ENCODE measurements at regions not wholly inside any gene's neighbourhood (a gene's known extent, or its start where the extent isn't known, plus 50 kb on each side); places are given as distances from the start of the nearest gene placed in this dataset.

DNA sequence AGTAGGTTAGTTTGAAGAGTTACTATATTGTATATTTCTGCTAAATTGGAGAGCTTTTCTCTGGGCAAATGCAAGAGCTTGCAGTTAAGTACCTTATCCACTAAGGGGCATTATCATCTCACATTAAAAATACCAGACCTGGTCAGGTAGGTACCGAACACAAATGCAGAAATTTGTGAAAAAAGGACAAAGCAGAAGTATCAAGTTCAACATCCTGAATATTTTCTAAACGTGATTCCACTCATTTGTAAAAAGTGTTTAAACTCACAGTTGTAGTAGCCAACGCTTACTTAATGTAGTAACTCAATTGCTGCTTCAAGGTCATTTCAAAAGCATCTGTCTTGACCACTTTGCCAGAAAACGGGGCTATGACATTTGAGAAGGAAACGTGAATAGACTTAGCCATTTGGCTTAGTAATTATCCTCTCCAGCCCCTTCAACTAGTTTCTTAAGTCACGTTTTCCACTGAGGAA lies 52.1 kb downstream of the CYRIA start:
- H3K27me3 ChIP-seq (ENCODE audit: insufficient read depth, low read length, poor library complexity, severe bottlenecking), result no peaks in the 10 kb centered on the region
- no peaks in the 10 kb centered on the region for H3K36me3 ChIP-seq (ENCODE audit: insufficient read depth, low read length)
- H4K20me1 ChIP-seq (ENCODE audit: insufficient read depth, low read length, poor library complexity, severe bottlenecking), result no peaks in the 10 kb centered on the region
- no peaks in the 10 kb centered on the region for H3K79me2 ChIP-seq (ENCODE audit: insufficient read depth, low read length)
- no peak overlapping the region for H3K4me2 ChIP-seq (ENCODE audit: low read depth, low read length, poor library complexity, severe bottlenecking)
- H3K9me3 ChIP-seq (ENCODE audit: insufficient read depth, low read depth, low read length), result no peaks in the 10 kb centered on the region
- H3K9ac ChIP-seq (ENCODE audit: low read depth, low read length, poor library complexity, severe bottlenecking), result no peak overlapping the region
- no peak overlapping the region for H3K4me3 ChIP-seq (ENCODE audit: low read length, poor library complexity, severe bottlenecking)
- H3K9me2 ChIP-seq (replicated peaks; ENCODE audit: low read depth, low read length), result no peaks in the 10 kb centered on the region
- H3F3A ChIP-seq (ENCODE audit: low read depth), result no peaks in the 10 kb centered on the region
- TF ChIP-seq, protein P1, sequence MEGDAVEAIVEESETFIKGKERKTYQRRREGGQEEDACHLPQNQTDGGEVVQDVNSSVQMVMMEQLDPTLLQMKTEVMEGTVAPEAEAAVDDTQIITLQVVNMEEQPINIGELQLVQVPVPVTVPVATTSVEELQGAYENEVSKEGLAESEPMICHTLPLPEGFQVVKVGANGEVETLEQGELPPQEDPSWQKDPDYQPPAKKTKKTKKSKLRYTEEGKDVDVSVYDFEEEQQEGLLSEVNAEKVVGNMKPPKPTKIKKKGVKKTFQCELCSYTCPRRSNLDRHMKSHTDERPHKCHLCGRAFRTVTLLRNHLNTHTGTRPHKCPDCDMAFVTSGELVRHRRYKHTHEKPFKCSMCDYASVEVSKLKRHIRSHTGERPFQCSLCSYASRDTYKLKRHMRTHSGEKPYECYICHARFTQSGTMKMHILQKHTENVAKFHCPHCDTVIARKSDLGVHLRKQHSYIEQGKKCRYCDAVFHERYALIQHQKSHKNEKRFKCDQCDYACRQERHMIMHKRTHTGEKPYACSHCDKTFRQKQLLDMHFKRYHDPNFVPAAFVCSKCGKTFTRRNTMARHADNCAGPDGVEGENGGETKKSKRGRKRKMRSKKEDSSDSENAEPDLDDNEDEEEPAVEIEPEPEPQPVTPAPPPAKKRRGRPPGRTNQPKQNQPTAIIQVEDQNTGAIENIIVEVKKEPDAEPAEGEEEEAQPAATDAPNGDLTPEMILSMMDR (conservative IDR thresholded peaks at IDR 0.05; ENCODE audit: low read length), result peak; percentile 91
- TF ChIP-seq EZH2phosphoT487 (IDR thresholded peaks at IDR 0.05; ENCODE audit: borderline replicate concordance), result no peak
- H3K4me1 ChIP-seq (ENCODE audit: insufficient read depth, low read length, poor library complexity, severe bottlenecking), result peaks cover 12% of the 10 kb centered on the region
- no peak overlapping the region for H2AFZ ChIP-seq (ENCODE audit: low read length)

GRCh38 chr2:16612490-16612889 lies 53.1 kb downstream of the CYRIA start:
- Histone ChIP-seq H3K27me3 (ENCODE audit: insufficient read depth, low read length, poor library complexity, severe bottlenecking) (no peaks in the 10 kb centered on the region), H2AFZ (ENCODE audit: low read length) (no peak overlapping the region), H3K9me3 (ENCODE audit: insufficient read depth, low read depth, low read length) (no peaks in the 10 kb centered on the region), H3K9ac (ENCODE audit: low read depth, low read length, poor library complexity, severe bottlenecking) (no peak overlapping the region), H3K36me3 (ENCODE audit: insufficient read depth, low read length) (no peaks in the 10 kb centered on the region), H3K79me2 (ENCODE audit: insufficient read depth, low read length) (no peaks in the 10 kb centered on the region), H3K4me2 (ENCODE audit: low read depth, low read length, poor library complexity, severe bottlenecking) (no peak overlapping the region), H3K4me3 (ENCODE audit: low read length, poor library complexity, severe bottlenecking) (no peak overlapping the region), H3K9me2 (replicated peaks; ENCODE audit: low read depth, low read length) (no peaks in the 10 kb centered on the region), H3F3A (ENCODE audit: low read depth) (no peaks in the 10 kb centered on the region), H3K4me1 (ENCODE audit: insufficient read depth, low read length, poor library complexity, severe bottlenecking) (peaks cover 10% of the 10 kb centered on the region), H4K20me1 (ENCODE audit: insufficient read depth, low read length, poor library complexity, severe bottlenecking) (no peaks in the 10 kb centered on the region)
- TF ChIP-seq, protein P1 (conservative IDR thresholded peaks at IDR 0.05; ENCODE audit: low read length), result no peak
- TF ChIP-seq EZH2phosphoT487 (IDR thresholded peaks at IDR 0.05; ENCODE audit: borderline replicate concordance), result no peak

- H2AFZ ChIP-seq (ENCODE audit: low read length), result no peak overlapping the region
- no peaks in the 10 kb centered on the region for H4K20me1 ChIP-seq (ENCODE audit: insufficient read depth, low read length, poor library complexity, severe bottlenecking)
- H3K4me1 ChIP-seq (ENCODE audit: insufficient read depth, low read length, poor library complexity, severe bottlenecking), result peaks cover 4% of the 10 kb centered on the region
- no peaks in the 10 kb centered on the region for H3K79me2 ChIP-seq (ENCODE audit: insufficient read depth, low read length)
- H3K36me3 ChIP-seq (ENCODE audit: insufficient read depth, low read length), result no peaks in the 10 kb centered on the region
- H3K9ac ChIP-seq (ENCODE audit: low read depth, low read length, poor library complexity, severe bottlenecking), result no peak overlapping the region
- TF ChIP-seq, protein P1 (conservative IDR thresholded peaks at IDR 0.05; ENCODE audit: low read length), result no peak
- TF ChIP-seq EZH2phosphoT487 (IDR thresholded peaks at IDR 0.05; ENCODE audit: borderline replicate concordance), result no peak
- no peaks in the 10 kb centered on the region for H3K9me3 ChIP-seq (ENCODE audit: insufficient read depth, low read depth, low read length)
- no peaks in the 10 kb centered on the region for H3K9me2 ChIP-seq (replicated peaks; ENCODE audit: low read depth, low read length)
- no peak overlapping the region for H3K4me3 ChIP-seq (ENCODE audit: low read length, poor library complexity, severe bottlenecking)
- H3K27me3 ChIP-seq (ENCODE audit: insufficient read depth, low read length, poor library complexity, severe bottlenecking), result no peaks in the 10 kb centered on the region
- no peak overlapping the region for H3K4me2 ChIP-seq (ENCODE audit: low read depth, low read length, poor library complexity, severe bottlenecking)
- no peaks in the 10 kb centered on the region for H3F3A ChIP-seq (ENCODE audit: low read depth)
Observed at GRCh38 chr2:16609786-16610185, 55.8 kb downstream of the CYRIA start.
